CD4-positive, alpha-beta T cell (primary cell): ENCODE measurements at regions not wholly inside any gene's neighbourhood (a gene's known extent, or its start where the extent isn't known, plus 50 kb on each side); places are given as distances from the start of the nearest gene placed in this dataset.

Experiments used
- ATAC-seq: fragments of 200-7000 bp; cut with Tn5 transposase; one replicate; pipeline ENCODE4 v1.10.0; 2022; ENCODE audit warnings: mild to moderate bottlenecking; ENCODE audit not compliant: poor library complexity
- CTCF ChIA-PET: fragments of 350-600 bp; sonication (Branson Sonifier 250); formaldehyde crosslinking; loops from one replicate; lab custom pipeline; 2021; ENCODE audit warnings: antibody characterized with exemption, inconsistent platforms; lab: Charles Lee
- POLR2A ChIA-PET: fragments of 350-600 bp; sonication (Branson Sonifier 250); formaldehyde crosslinking; loops from one replicate; lab custom pipeline; 2021; ENCODE audit warnings: antibody characterized with exemption, inconsistent platforms; lab: Charles Lee
- DNase-seq, 14 experiments: peaks; one replicate each; pipeline ENCODE4 v3.0.0-alpha.2; 2013 to 2020; ENCODE audit warnings: mixed read lengths in 2 of 14
- H3K27ac ChIP-seq, 2 donors: one replicate each; pipeline versions ENCODE4 v1.5.1 to v1.7.0; 2013; ENCODE audit warnings: low read length in 2 of 2, low read depth in 1 of 2, mild to moderate bottlenecking in 1 of 2
- H3K27me3 ChIP-seq, 2 experiments: 1 replicate in 1 of 2; 2 replicates in 1 of 2; pipeline versions ENCODE4 v1.6.1 to v1.7.0; 2013; ENCODE audit warnings: low read length in 2 of 2, control low read depth in 1 of 2, mild to moderate bottlenecking in 1 of 2, moderate library complexity in 1 of 2; ENCODE audit not compliant: insufficient read depth in 2 of 2, control insufficient read depth in 1 of 2
- H3K36me3 ChIP-seq: one replicate; pipeline ENCODE4 v1.6.1; 2013; ENCODE audit warnings: low read length, control low read depth; ENCODE audit not compliant: insufficient read depth
- H3K4me1 ChIP-seq: one replicate; pipeline ENCODE4 v1.6.1; 2013; ENCODE audit warnings: low read length, control low read depth; ENCODE audit not compliant: insufficient read depth
- H3K4me3 ChIP-seq: one replicate; pipeline ENCODE4 v1.5.1; 2013; ENCODE audit warnings: mild to moderate bottlenecking, low read length, moderate library complexity
- H3K9me3 ChIP-seq, 2 experiments: 1 replicate in 1 of 2; 2 replicates in 1 of 2; pipeline versions ENCODE4 v1.6.1 to v1.7.0; 2013; ENCODE audit warnings: low read length in 2 of 2, mild to moderate bottlenecking in 2 of 2, control low read depth in 1 of 2, moderate library complexity in 1 of 2; ENCODE audit not compliant: control insufficient read depth in 1 of 2, insufficient read depth in 1 of 2
- H3K27ac Mint-ChIP-seq: one replicate; pipeline ENCODE4 v1.8.0; 2020; ENCODE audit warnings: mixed read lengths
- H3K27me3 Mint-ChIP-seq: one replicate; pipeline ENCODE4 v1.8.0; 2021; ENCODE audit warnings: mixed read lengths
- H3K36me3 Mint-ChIP-seq: one replicate; pipeline ENCODE4 v1.8.0; 2021; ENCODE audit warnings: low read depth, mixed read lengths
- H3K4me1 Mint-ChIP-seq: one replicate; pipeline ENCODE4 v1.8.0; 2021; ENCODE audit warnings: low read depth, mixed read lengths
- H3K4me3 Mint-ChIP-seq: one replicate; pipeline ENCODE4 v1.8.0; 2020; ENCODE audit warnings: mild to moderate bottlenecking, mixed read lengths
- H3K9me3 Mint-ChIP-seq: one replicate; pipeline ENCODE4 v1.8.0; 2020; ENCODE audit warnings: mixed read lengths
- CTCF ChIP-seq: fragments of 200-600 bp; IDR thresholded peaks from one replicate; pipeline ENCODE4 v1.8.0; 2022; ENCODE audit warnings: antibody characterized with exemption, mild to moderate bottlenecking
- intact Hi-C, 2 experiments: fragments of 100-400 bp; cut with DNase I in 1 of 2; cut with micrococcal nuclease in 1 of 2; formaldehyde crosslinking; loops; one replicate each; pipeline versions ENCODE4 v1.15.1 to v1.9.0; 2023 to 2025; cut with DNase I, micrococcal nuclease

GRCh38 chr20:24751551-24751950, 197.5 kb upstream of the CST7 start:
- POLR2A ChIA-PET, result no interaction called here
- CTCF ChIA-PET, result no interaction called here
- intact Hi-C loops, result no loop called here
- H3K4me1 ChIP-seq, result no peaks in the 10 kb centered on the region
- no peaks in the 10 kb centered on the region for H3K9me3 ChIP-seq
- no peaks in the 10 kb centered on the region for H3K27me3 Mint-ChIP-seq
- no peak for ATAC-seq
- H3K9me3 Mint-ChIP-seq, result no peaks in the 10 kb centered on the region
- no peak overlapping the region for H3K27ac Mint-ChIP-seq
- no peaks in the 10 kb centered on the region for H3K27me3 ChIP-seq
- H3K36me3 ChIP-seq, result no peaks in the 10 kb centered on the region
- DNase-seq, result no peak
- H3K4me3 Mint-ChIP-seq, result no peak overlapping the region
- no peak for TF ChIP-seq CTCF
- no peak overlapping the region for H3K4me3 ChIP-seq
- no peaks in the 10 kb centered on the region for H3K36me3 Mint-ChIP-seq
- peaks cover 8% of the 10 kb centered on the region for H3K4me1 Mint-ChIP-seq
- no peak overlapping the region for H3K27ac ChIP-seq

DNA sequence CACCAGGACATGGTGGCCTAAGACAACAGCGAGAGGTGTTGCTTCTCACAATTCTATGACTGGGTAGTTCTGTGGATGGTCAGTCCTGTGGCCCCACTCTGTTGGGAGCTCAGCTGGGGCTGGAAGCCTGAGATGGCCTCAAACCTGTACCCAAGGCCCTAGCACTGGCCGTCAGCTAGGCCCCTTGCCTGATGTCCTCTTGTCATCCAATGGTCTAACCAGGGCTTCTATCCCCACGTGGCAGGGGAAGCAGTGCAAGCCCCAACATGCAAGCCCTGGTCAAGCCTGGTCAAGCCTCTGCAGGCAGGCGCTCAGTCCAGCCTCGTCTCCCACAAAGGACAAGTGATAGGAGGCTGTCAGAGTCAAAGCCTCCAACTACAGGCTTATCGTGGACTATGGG, 196.5 kb upstream of the CST7 start:
- intact Hi-C loops, result no loop called here
- H3K4me1 Mint-ChIP-seq, result peaks cover under 1% of the 10 kb centered on the region
- Histone ChIP-seq H3K9me3 (no peaks in the 10 kb centered on the region), H3K27me3 (no peaks in the 10 kb centered on the region), H3K4me3 (no peak overlapping the region), H3K27ac (no peak overlapping the region), H3K36me3 (no peaks in the 10 kb centered on the region), H3K4me1 (no peaks in the 10 kb centered on the region)
- H3K27me3 Mint-ChIP-seq, result no peaks in the 10 kb centered on the region
- H3K4me3 Mint-ChIP-seq, result no peak overlapping the region
- ATAC-seq, result no peak
- DNase-seq, result no peak
- POLR2A ChIA-PET, result no interaction called here
- CTCF ChIA-PET, result no interaction called here
- no peak for TF ChIP-seq CTCF
- no peak overlapping the region for H3K27ac Mint-ChIP-seq
- H3K9me3 Mint-ChIP-seq, result no peaks in the 10 kb centered on the region
- H3K36me3 Mint-ChIP-seq, result no peaks in the 10 kb centered on the region

DNA sequence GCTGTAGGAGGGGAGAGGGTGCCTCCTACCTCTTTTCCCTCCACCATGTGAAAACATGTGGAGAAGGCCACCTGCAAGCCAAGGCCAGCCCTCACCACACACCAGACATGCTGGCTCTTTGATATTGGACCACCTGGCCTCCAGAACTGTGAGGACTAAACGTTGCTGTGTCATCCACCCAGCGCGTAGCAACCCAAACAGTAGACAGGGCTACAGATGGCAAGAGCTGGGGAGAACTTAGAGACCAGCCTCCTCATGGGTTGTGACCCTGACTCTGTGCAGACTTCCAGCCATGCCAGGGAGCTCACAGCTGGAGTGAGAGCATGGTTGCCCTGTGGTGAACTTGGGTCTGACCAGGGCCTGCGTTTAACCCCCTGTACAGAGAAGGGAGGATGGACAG, 195.9 kb upstream of the CST7 start:
- H3K4me1 Mint-ChIP-seq, result no peaks in the 10 kb centered on the region
- TF ChIP-seq CTCF, result no peak
- Histone ChIP-seq H3K27ac (no peak overlapping the region), H3K4me1 (no peaks in the 10 kb centered on the region), H3K9me3 (no peaks in the 10 kb centered on the region), H3K27me3 (no peaks in the 10 kb centered on the region), H3K4me3 (no peak overlapping the region), H3K36me3 (no peaks in the 10 kb centered on the region)
- POLR2A ChIA-PET, result no interaction called here
- H3K9me3 Mint-ChIP-seq, result no peaks in the 10 kb centered on the region
- intact Hi-C loops, result no loop called here
- H3K4me3 Mint-ChIP-seq, result no peak overlapping the region
- no peak overlapping the region for H3K27ac Mint-ChIP-seq
- CTCF ChIA-PET, result no interaction called here
- no peak for ATAC-seq
- no peaks in the 10 kb centered on the region for H3K27me3 Mint-ChIP-seq
- no peak for DNase-seq
- no peaks in the 10 kb centered on the region for H3K36me3 Mint-ChIP-seq
